ENCODE measurements at regions not wholly inside any gene's neighbourhood (a gene's known extent, or its start where the extent isn't known, plus 50 kb on each side); places are given as distances from the start of the nearest gene placed in this dataset.

GRCh38 chr16:82265809-82266208, 95.8 kb upstream of the MPHOSPH6 start (continued):
- no peak for TF ChIP-seq ATF2 (CRISPR knock-in tag; IDR thresholded peaks at IDR 0.05)
- no peak for TF ChIP-seq PLSCR1 (CRISPR knock-in tag; IDR thresholded peaks at IDR 0.05; ENCODE audit: borderline replicate concordance)

- no peak for ATAC-seq
- H3K9me3 ChIP-seq (ENCODE audit: low read length) = no peaks in the 10 kb centered on the region
- no TSS peak for BruUV-seq (replicated peaks)
- H3K4me2 ChIP-seq (ENCODE audit: low read depth, low read length) = no peak overlapping the region
- H4K20me1 ChIP-seq (ENCODE audit: insufficient read depth, low read length) = no peaks in the 10 kb centered on the region
- H3K27ac ChIP-seq (ENCODE audit: extremely low read length, insufficient read depth, low read length) = no peak overlapping the region
- peaks cover 9% of the 10 kb centered on the region for H3K4me1 ChIP-seq (ENCODE audit: insufficient read depth, low read length)
- H3K36me3 ChIP-seq (replicated peaks in 1 of 2; ENCODE audit: control insufficient read depth in 1 of 2, insufficient read depth in 2 of 2, low read length in 2 of 2) = no peaks in the 10 kb centered on the region
- in situ Hi-C loops (cut with HindIII; ENCODE audit: extremely low pct_ligation_motif_present, low pct_unique_long_range_greater_than_20kb) = loop anchor here (5.0 to 25.0 kb wide), 5 partner anchors 78 to 948 kb away; no protein-coding TSS in a partner anchor
- H3K79me2 ChIP-seq (ENCODE audit: insufficient read depth, low read length) = no peaks in the 10 kb centered on the region
- H3K9ac ChIP-seq (ENCODE audit: insufficient read depth, low read depth, low read length) = no peak overlapping the region
- POLR2A ChIA-PET = no interaction called here
- WGBS (ENCODE audit: low lambda C conversion rate) = 20% methylated on average over 7 of the region's 7 CpGs
- intact Hi-C loops (cut with micrococcal nuclease; ENCODE audit: unreplicated experiment) = no loop called here
- CTCF ChIA-PET (ENCODE audit: low intra/inter-chr PET ratio, low total read pairs) = interaction anchor here (2.0 to 2.7 kb wide), 5 partner anchors 78 to 951 kb away, joined by 8 to 42 read pairs (median 15); no protein-coding TSS in a partner anchor
- no peak overlapping the region for H3K4me3 ChIP-seq (replicated peaks in 1 of 3; ENCODE audit: insufficient read depth in 1 of 3, low read depth in 2 of 3, low read length in 3 of 3)
- no peak for DNase-seq (ENCODE audit: low spot score)
- H2AFZ ChIP-seq (ENCODE audit: low read length) = no peak overlapping the region
- peaks cover 0 to 3% of the 10 kb centered on the region in 2 experiments; a peak in 1 of 5 replicates for H3K27me3 ChIP-seq (ENCODE audit: control insufficient read depth in 1 of 2, insufficient read depth in 2 of 2, low read length in 2 of 2)
- no peak for FAIRE-seq
- TF ChIP-seq RNF2 (conservative IDR thresholded peaks at IDR 0.05; ENCODE audit: low read depth) (no peak), ZNF761 (CRISPR knock-in tag; conservative IDR thresholded peaks at IDR 0.05) (no peak), ZNF672 (CRISPR knock-in tag; IDR thresholded peaks at IDR 0.05) (no peak), RBM22 (optimal IDR thresholded peaks at IDR 0.05; ENCODE audit: low read length) (no peak), AGO2 (optimal IDR thresholded peaks at IDR 0.05; ENCODE audit: low read depth, low read length) (no peak), KDM6A (CRISPR knock-in tag; IDR thresholded peaks at IDR 0.05; ENCODE audit: low read depth) (no peak), GABPB1 (CRISPR knock-in tag; IDR thresholded peaks at IDR 0.05) (no peak), POGZ (CRISPR knock-in tag; IDR thresholded peaks at IDR 0.05) (no peak), ZNF639 (CRISPR knock-in tag; conservative IDR thresholded peaks at IDR 0.05) (no peak), NR1H2 (CRISPR knock-in tag; IDR thresholded peaks at IDR 0.05; ENCODE audit: borderline replicate concordance, low read depth) (no peak), GMEB1 (CRISPR knock-in tag; IDR thresholded peaks at IDR 0.05; ENCODE audit: borderline replicate concordance) (no peak), CC2D1A (CRISPR knock-in tag; IDR thresholded peaks at IDR 0.05) (no peak), ZNF691 (CRISPR knock-in tag; IDR thresholded peaks at IDR 0.05; ENCODE audit: borderline replicate concordance, low read depth) (no peak), CREB1 (IDR thresholded peaks at IDR 0.05) (no peak), CREB1 (CRISPR knock-in tag; IDR thresholded peaks at IDR 0.05) (no peak)
These were observed 94.7 kb upstream of the MPHOSPH6 start for GRCh38 chr16:82264756-82265155.
